ENCODE measurements at regions not wholly inside any gene's neighbourhood (a gene's known extent, or its start where the extent isn't known, plus 50 kb on each side); places are given as distances from the start of the nearest gene placed in this dataset.
"Not testable (repeated sequence)": the region's sequence is repeated elsewhere in the genome, so short reads cannot be mapped to it uniquely, and the experiment has no call there.

DNA sequence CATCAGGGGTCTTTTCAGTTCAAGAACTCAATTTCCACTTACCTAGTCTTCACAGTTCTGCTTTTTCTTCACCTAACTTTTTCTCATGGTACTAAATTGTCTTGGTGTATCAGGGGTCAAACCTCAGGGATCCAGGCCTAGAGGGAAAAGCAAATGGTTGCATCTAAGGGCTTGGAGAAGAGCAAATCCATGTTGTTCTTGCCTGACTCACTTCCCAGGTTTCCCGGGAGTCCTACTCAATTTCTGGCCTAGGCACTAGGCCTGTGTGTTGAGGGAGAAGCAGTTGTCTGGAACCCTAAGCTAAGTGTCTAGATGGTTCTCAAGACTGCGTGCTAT lies 191.9 kb upstream of the STK26 start:
- no peak for DNase-seq

- DNase-seq, result no peak
Measured at GRCh38 chrX:131836161-131836560, 186.9 kb upstream of the STK26 start.

DNA sequence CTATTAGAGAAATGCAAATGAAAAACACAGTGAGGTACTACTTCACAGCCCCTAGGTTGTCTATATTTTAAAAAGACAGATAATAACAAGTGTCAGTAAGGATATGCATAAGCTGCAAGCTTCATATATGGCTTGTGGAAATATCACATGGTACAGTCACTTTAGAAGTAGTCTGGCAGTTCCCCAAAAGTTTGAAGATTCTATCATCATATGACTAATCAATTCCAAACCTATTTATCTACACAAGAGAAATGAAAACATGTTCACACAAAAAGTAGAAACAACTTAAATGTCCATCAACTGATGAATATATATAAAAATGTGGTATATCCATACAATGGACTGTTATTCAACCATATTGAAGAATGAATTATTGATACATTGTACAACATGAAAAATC lies 185.8 kb upstream of the STK26 start:
- no peak for DNase-seq

DNA sequence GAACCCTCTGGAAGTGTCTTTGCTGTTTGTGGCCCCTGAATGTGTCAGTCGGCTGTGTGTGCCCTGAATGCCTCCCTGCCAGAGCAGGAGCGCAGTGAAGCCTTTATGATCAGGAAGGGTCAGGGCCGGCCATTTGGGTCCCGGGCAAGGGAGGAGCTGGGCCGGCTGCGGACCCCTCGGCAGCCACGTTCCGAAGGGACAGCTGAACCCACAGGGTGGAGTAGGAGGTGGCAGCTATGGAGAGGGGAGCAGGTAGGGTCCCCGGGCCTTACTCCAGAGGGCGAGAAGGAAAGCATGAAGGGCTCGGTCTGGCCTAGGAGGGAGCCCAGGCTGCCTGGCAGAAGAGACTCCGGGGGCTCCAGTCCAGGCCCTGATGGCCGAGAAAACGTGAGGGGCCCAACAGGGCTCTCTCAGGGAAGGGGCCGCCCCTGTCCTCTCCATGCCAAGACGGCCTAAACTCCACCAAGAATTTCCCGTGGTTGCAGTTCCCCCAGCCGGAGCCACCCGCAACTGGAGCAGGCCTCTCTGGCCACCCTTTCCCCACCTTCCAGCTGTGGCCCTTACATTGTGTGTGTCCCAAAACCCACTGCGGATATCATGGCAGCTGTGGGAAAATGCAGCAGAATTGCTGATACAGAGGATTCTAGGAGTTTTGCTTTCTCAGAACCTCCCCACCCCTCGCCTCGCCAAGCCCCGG lies 182.2 kb upstream of the STK26 start:
- no peak for DNase-seq

- DNase-seq, result peak; percentile 65
Measured at GRCh38 chrX:131841496-131842437, 181.3 kb upstream of the STK26 start.

DNA sequence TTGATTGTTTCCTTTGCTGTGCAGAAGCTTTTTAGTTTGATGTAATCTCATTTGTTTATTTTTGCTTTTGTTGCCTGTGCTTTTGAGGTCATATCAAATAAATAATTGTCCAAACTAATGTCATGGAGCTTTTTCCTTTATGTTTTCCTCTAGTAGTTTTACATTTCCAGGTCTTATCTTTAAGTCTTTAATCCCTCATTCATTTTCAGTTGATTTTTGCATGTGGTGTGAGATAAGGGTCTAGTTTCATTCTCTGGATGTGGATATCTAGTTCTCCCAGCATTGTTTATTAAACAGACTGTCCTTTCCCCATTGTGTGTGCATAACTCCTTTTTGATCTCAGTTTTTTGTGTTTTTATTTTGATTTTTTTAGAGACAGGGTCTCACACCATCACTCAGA lies 179.1 kb upstream of the STK26 start:
- DNase-seq, result no peak

DNA sequence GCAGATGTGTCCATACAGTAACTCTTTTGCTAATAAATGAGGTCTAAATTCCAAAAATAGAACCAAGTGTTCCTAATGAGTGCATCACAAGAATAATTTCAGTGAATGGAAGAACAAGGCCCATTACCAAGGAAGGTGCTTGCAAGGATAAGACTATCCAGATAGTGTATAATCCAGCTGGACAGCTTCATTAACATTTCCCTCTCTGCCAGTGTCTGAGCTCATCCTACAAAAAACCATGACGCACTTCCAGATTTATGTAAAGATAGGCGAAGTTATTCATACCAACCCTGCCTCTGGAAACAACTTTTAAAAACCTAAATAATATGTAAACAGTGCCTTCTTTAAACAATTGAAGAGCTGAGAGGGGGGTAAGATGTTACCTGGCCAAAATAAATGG lies 177.9 kb upstream of the STK26 start:
- DNase-seq, result no peak

DNA sequence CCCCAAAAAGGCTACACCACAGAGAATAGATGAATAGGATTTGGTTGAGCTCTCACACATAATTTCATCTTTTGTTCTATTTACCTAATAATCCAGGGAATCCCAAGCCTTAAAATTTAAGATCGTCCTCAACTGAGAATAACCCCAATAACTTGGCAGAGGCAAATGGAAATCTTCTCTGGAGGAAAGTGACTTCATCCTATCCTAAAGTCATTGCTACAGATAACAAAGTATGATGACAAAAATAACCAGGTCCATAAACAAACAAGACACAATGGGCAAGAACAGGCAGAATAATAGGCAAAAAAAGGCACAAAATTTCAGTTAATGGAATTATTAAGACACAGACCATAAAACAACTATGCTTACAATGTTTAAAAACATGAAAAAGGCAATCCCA lies 177.3 kb upstream of the STK26 start:
- DNase-seq, result no peak

- not testable (repeated sequence) for DNase-seq
Measured at GRCh38 chrX:131850964-131851363, 172.1 kb upstream of the STK26 start.

GRCh38 chrX:131853440-131853839 lies 169.7 kb upstream of the STK26 start:
- DNase-seq, result no peak

- no peak for DNase-seq
Measured at GRCh38 chrX:131854581-131854980, 168.5 kb upstream of the STK26 start.

GRCh38 chrX:131861088-131861787 lies 161.9 kb upstream of the STK26 start:
- DNase-seq, result no peak

DNA sequence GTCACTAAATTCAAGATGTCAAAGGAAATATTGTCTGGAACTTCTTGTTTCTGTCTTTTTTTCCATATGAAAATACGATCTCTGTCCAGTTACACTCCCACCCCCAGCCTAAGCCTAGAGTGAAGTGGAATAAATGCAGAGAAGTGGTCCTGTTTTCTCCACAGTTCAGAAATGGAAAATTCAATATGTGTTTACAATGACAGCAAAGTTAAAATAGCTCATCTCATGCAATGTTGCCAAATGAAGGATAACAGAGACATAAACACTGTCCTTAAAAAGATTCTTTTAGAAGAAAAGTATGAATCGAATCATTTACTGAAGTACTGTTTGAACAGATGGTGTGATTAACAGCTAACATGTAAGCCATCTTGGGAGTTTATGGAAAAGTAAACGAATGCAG lies 160.8 kb upstream of the STK26 start:
- DNase-seq, result no peak

- DNase-seq, result no peak
Measured at GRCh38 chrX:131869182-131869581, 153.9 kb upstream of the STK26 start.

DNA sequence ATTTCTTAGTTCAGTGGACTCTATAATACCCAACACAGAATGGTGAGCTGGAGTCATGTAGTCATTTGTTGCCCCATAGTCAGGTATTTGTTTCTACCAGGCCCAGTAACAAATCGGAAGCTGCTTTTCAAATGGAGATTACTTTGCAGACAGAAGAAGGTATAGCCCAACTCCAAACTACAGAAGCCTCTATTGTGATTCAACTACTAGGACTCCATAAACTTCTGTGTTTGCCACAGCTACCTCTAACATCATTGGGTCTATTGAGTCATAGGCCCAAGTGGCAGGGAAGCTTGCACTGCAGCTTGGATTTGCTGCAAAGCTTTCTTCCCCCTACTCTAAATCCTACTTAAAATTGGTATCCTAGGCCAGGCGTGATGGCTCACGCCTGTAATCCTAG lies 148.8 kb upstream of the STK26 start:
- DNase-seq, result no peak

DNA sequence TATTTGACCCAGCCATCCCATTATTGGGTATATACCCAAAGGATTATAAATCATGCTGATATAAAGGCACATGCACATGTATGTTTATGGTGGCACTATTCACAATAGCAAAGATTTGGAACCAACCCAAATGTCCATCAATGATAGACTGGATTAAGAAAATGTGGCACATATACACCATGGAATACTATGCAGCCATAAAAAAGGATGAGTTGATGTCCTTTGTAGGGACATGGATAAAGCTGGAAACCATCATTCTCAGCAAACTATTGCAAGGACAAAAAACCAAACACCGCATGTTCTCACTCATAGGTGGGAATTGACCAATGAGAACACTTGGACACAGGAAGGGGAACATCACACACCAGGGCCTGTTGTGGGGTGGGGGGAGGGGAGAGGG lies 147.3 kb upstream of the STK26 start:
- not testable (repeated sequence) for DNase-seq

DNA sequence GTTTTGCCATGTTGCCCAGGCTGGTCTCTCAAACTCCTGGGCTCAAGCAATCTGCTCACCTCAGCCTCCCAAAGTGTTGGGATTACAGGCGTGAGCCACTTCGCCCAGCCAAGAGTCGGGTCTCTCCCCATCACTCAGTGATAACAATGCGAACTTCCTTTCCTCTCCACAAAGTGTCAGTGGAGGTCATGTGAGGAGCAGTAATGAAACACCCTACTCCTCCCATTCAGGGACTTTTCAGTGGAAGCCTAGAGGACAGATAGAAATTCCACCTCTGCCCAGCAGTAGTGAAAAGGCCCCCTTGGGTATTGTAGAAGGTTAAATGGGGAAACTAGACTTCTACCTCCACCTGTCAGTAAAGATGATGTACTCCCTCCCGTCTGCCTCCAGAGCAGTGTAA lies 141.9 kb upstream of the STK26 start:
- DNase-seq, result no peak

DNA sequence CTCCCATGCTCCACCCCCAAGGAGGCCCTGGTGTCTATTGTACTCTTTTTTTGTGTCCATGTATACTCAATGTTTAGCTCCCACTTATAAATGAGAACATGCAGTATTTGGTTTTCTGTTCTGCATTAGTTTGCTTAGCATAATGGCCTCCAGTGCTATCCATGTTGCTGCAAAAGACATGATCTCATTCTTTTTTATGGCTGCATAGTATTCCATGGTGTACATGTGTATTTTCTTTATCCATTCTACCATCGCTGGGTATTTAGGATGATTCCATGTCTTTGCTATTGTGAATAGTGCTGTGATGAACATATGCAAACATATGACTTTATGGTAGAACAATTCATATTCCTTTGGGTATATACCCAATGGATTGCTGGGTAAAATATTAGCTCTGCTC lies 138.1 kb upstream of the STK26 start:
- DNase-seq, result not testable (repeated sequence)

GRCh38 chrX:131893857-131894256 lies 129.2 kb upstream of the STK26 start:
- DNase-seq, result not testable (repeated sequence)

DNA sequence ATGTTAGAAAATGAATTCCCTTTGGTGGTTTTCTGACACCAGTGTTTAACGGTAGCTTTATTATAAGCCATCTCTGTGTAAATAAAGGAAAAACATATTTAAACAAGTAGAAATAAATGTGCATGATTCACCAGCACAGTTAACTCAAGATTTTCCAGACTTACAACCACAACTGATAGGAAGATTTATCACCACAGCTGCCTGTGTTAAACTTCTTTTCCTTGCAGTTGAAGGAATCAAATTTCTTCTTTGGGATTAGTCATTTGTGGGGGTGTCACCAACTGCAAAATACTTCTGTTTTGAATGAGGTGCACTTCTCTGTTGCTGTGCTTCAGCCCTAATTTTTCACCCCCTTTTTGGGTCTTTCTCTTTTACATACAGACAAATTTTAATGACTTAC lies 128.1 kb upstream of the STK26 start:
- DNase-seq, result no peak

GRCh38 chrX:131895807-131896206 lies 127.3 kb upstream of the STK26 start:
- no peak for DNase-seq

- no peak for DNase-seq
Measured at GRCh38 chrX:131901546-131901945, 121.6 kb upstream of the STK26 start.

DNA sequence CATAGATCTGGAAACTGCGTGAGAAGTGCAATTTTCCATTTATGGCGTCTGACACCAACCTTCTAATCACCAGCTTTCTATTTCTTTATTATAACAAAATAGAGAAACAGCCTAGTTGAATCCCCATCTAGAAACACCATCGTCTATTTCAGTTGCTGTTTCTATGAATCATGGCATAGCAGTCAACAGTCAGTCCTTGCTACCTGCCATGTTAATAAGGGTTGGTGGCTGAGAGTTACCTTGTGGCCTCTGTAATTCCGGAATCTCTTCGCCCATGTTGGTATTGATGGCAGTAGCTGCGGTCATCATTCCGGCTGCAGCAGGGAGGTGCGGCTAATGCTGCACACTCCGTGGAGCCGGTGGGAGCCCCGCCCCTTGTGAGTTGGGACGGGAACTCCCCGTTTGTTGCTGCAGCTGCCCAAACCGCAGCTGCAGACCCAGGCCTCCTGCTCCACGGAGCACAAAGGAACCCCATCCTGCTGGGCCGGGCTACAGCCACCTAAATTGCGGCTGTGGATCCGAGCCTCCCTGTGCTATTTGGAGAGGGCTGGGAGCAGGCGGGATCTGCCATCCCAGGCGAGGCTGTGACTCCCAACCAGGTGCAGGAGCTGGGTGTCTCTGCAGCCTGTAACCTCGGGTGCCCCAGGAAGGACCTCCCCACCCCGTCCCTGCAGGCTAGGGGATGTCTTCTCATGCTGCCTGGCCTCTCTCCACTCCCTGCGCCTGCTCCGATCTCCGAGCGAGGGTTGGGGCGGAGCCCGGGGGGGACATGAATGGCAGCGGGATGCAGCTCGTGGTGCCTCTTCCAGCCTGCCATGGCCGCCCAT lies 115.4 kb upstream of the STK26 start:
- no peak for DNase-seq

Data from activated CD4-positive, alpha-beta T cell treated with anti-CD3 and anti-CD28 coated beads, Interleukin-2, Interleukin-6, amounts not matched to agents 100 ng/mL and 50 ng/mL, durations not matched to agents 16 hours and 8 hours (primary cell).